Panc1 (cell line): ENCODE measurements at regions not wholly inside any gene's neighbourhood (a gene's known extent, or its start where the extent isn't known, plus 50 kb on each side); places are given as distances from the start of the nearest gene placed in this dataset.

ENCODE experiments used
- ATAC-seq: fragments of 200-7000 bp; cut with Tn5 transposase; 2 replicates; pipeline ENCODE4 v1.9.1; 2020; ENCODE audit warnings: mild to moderate bottlenecking, moderate library complexity
- BruUV-seq: library from RNA; stranded (reverse); fragments of 400-500 nt; replicated peaks from 2 replicates; lab custom pipeline; 2021; lab: Mats Ljungman, UMichigan
- CTCF ChIA-PET: fragments of 300-600 bp; sonication (Branson Sonifier 250); formaldehyde crosslinking; loops from one replicate; lab custom pipeline; 2022; ENCODE audit warnings: antibody characterized with exemption; lab: Charles Lee
- POLR2A ChIA-PET: fragments of 300-600 bp; sonication (Branson Sonifier 250); formaldehyde crosslinking; loops from one replicate; lab custom pipeline; 2022; ENCODE audit warnings: antibody characterized with exemption; lab: Charles Lee
- DNase-seq: peaks from one replicate; pipeline ENCODE4 v3.0.0-alpha.2; 2010; ENCODE audit warnings: low read depth, low spot score
- H3K27ac ChIP-seq: 2 replicates; pipeline ENCODE4 v1.5.1; 2011; ENCODE audit warnings: mild to moderate bottlenecking, low read length, inconsistent platforms
- H3K27me3 ChIP-seq: fragments of 200-500 bp; sonication (Bioruptor generic); 2 replicates; pipeline ENCODE4 v1.6.0; 2014; ENCODE audit warnings: low read length, inconsistent platforms; ENCODE audit not compliant: control insufficient read depth, insufficient read depth
- H3K36me3 ChIP-seq: fragments of 200-500 bp; sonication (Bioruptor generic); 2 replicates; pipeline ENCODE4 v1.5.1; 2014; ENCODE audit warnings: inconsistent platforms, mild to moderate bottlenecking, low read length, moderate library complexity; ENCODE audit not compliant: control insufficient read depth, insufficient read depth
- H3K4me1 ChIP-seq: 2 replicates; pipeline ENCODE4 v1.5.1; 2011; ENCODE audit warnings: inconsistent platforms, mild to moderate bottlenecking, low read length, moderate library complexity; ENCODE audit not compliant: control insufficient read depth, insufficient read depth
- H3K4me3 ChIP-seq, 2 experiments: 2 replicates each; pipeline ENCODE4 v1.5.1; 2011 to 2012; ENCODE audit warnings: low read depth in 2 of 2, low read length in 2 of 2, mild to moderate bottlenecking in 2 of 2, inconsistent platforms in 1 of 2, moderate library complexity in 1 of 2
- H3K9me3 ChIP-seq: fragments of 200-500 bp; sonication (Bioruptor generic); 2 replicates; pipeline ENCODE4 v1.5.1; 2014; ENCODE audit warnings: low read depth, mild to moderate bottlenecking, inconsistent platforms, low read length, moderate library complexity; ENCODE audit not compliant: control insufficient read depth, insufficient read depth
- CTCF ChIP-seq: fragments of 450-650 bp; IDR thresholded peaks from 2 replicates; pipeline ENCODE4 v1.5.1; 2017; ENCODE audit warnings: mild to moderate bottlenecking
- POLR2AphosphoS5 ChIP-seq: IDR thresholded peaks from 2 replicates; pipeline ENCODE4 v1.6.1; 2012; ENCODE audit warnings: mild to moderate bottlenecking, low read depth, low read length, moderate library complexity
- REST ChIP-seq, 2 experiments: IDR thresholded peaks; 2 replicates each; pipeline ENCODE4 v1.6.1; 2011 to 2012; ENCODE audit warnings: low read depth in 2 of 2, control low read depth in 1 of 2, low read length in 1 of 2, mild to moderate bottlenecking in 1 of 2, moderate library complexity in 1 of 2; ENCODE audit not compliant: insufficient read depth in 1 of 2
- SIN3A ChIP-seq: IDR thresholded peaks from 2 replicates; pipeline ENCODE4 v1.6.1; 2012; ENCODE audit warnings: low read depth, mild to moderate bottlenecking, low read length, moderate library complexity, borderline replicate concordance; ENCODE audit not compliant: insufficient read depth
- TCF7L2 ChIP-seq: IDR thresholded peaks from 2 replicates; pipeline ENCODE4 v1.6.1; 2011; ENCODE audit warnings: mild to moderate bottlenecking, low read depth, low read length, inconsistent platforms
- in situ Hi-C: cut with HindIII; loops from 2 replicates; pipeline ENCODE4 v1.10.0; 2016; ENCODE audit warnings: low sequenced_read_pairs, low pct_unique_long_range_greater_than_20kb
- intact Hi-C: fragments of 100-400 bp; cut with micrococcal nuclease; formaldehyde crosslinking; loops from one replicate; pipeline ENCODE4 v1.10.0; 2022; ENCODE audit not compliant: unreplicated experiment

- no TSS peak for BruUV-seq
- no peaks in the 10 kb centered on the region for H3K9me3 ChIP-seq
- intact Hi-C loops = no loop called here
- ATAC-seq (no peak), DNase-seq (no peak)
- in situ Hi-C loops = no loop called here
- H3K27ac ChIP-seq = no peak overlapping the region
- H3K27me3 ChIP-seq = no peaks in the 10 kb centered on the region
- TF ChIP-seq TCF7L2 (no peak), SIN3A (no peak), CTCF (no peak), POLR2AphosphoS5 (no peak), REST (IDR thresholded peaks at IDR 0.05; ENCODE audit: insufficient read depth in 1 of 2, low read depth in 2 of 2, low read length in 1 of 2) (no peak)
- ChIA-PET POLR2A (no interaction called here), CTCF (interaction anchor here (0.6 kb wide), 1 partner anchor 166 kb away, joined by 3 read pairs; no protein-coding TSS in a partner anchor)
- no peaks in the 10 kb centered on the region for H3K36me3 ChIP-seq
- no peak overlapping the region for H3K4me3 ChIP-seq
- no peaks in the 10 kb centered on the region for H3K4me1 ChIP-seq
Measured at GRCh38 chr12:89797436-89797835, 88.8 kb upstream of the ATP2B1 start.

GRCh38 chr12:89796798-89797382 lies 88.3 kb upstream of the ATP2B1 start:
- ATAC-seq (no peak), DNase-seq (no peak)
- no peaks in the 10 kb centered on the region for H3K27me3 ChIP-seq
- in situ Hi-C loops = no loop called here
- CTCF ChIA-PET = interaction anchor here (0.6 kb wide), 1 partner anchor 166 kb away, joined by 3 read pairs; no protein-coding TSS in a partner anchor
- no peaks in the 10 kb centered on the region for H3K9me3 ChIP-seq
- intact Hi-C loops = no loop called here
- POLR2A ChIA-PET = no interaction called here
- TF ChIP-seq REST (IDR thresholded peaks at IDR 0.05; ENCODE audit: insufficient read depth in 1 of 2, low read depth in 2 of 2, low read length in 1 of 2) (no peak), POLR2AphosphoS5 (no peak), CTCF (no peak), TCF7L2 (no peak), SIN3A (no peak)
- H3K4me1 ChIP-seq = no peaks in the 10 kb centered on the region
- no peak overlapping the region for H3K4me3 ChIP-seq
- BruUV-seq = no TSS peak
- no peak overlapping the region for H3K27ac ChIP-seq
- H3K36me3 ChIP-seq = no peaks in the 10 kb centered on the region
